ENCODE measurements at regions not wholly inside any gene's neighbourhood (a gene's known extent, or its start where the extent isn't known, plus 50 kb on each side); places are given as distances from the start of the nearest gene placed in this dataset.

GRCh38 chr3:118262800-118263402, 771.7 kb downstream of the IGSF11 start:
- Mint-ChIP-seq H3K4me1 (ENCODE audit: low read depth in 2 of 2) (no peaks in the 10 kb centered on the region), H3K27me3 (no peaks in the 10 kb centered on the region), H3K27ac (no peak overlapping the region), H3K9me3 (peaks cover 20% of the 10 kb centered on the region), H3K36me3 (peaks cover 6% of the 10 kb centered on the region), H3K4me3 (no peak overlapping the region)
- DNase-seq (ENCODE audit: low spot score): no peak
- no peak for ATAC-seq

DNA sequence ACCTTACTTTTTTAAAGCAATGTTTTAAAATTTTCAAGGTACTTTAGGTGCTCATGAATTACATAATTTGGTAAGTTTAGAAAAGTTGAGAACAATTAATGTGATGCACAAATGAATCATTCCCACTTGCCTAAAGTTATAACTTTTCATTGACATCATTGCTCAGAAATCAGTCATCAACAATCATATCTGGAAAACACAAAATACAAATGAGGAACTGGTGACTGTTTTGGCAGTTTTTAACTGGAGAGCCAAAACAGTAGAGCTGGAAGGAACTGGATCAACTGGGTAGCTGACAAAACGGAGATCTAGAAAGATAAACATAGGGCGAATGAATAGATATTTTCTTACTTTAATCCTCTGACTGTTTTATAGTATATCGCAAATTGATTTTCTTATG, 767.1 kb downstream of the IGSF11 start:
- Mint-ChIP-seq H3K27me3 (no peaks in the 10 kb centered on the region), H3K27ac (no peak overlapping the region), H3K4me1 (ENCODE audit: low read depth in 2 of 2) (no peaks in the 10 kb centered on the region), H3K4me3 (no peak overlapping the region), H3K9me3 (peaks cover 19% of the 10 kb centered on the region), H3K36me3 (peaks cover 5% of the 10 kb centered on the region)
- ATAC-seq: no peak
- no peak for DNase-seq (ENCODE audit: low spot score)

GRCh38 chr3:118269537-118270125, 765.0 kb downstream of the IGSF11 start:
- H3K27ac Mint-ChIP-seq: no peak overlapping the region
- H3K36me3 Mint-ChIP-seq: peaks cover 5% of the 10 kb centered on the region
- H3K4me1 Mint-ChIP-seq (ENCODE audit: low read depth in 2 of 2): no peaks in the 10 kb centered on the region
- H3K4me3 Mint-ChIP-seq: no peak overlapping the region
- H3K9me3 Mint-ChIP-seq: peaks cover 17% of the 10 kb centered on the region
- H3K27me3 Mint-ChIP-seq: no peaks in the 10 kb centered on the region
- DNase-seq (ENCODE audit: low spot score): no peak
- no peak for ATAC-seq

DNA sequence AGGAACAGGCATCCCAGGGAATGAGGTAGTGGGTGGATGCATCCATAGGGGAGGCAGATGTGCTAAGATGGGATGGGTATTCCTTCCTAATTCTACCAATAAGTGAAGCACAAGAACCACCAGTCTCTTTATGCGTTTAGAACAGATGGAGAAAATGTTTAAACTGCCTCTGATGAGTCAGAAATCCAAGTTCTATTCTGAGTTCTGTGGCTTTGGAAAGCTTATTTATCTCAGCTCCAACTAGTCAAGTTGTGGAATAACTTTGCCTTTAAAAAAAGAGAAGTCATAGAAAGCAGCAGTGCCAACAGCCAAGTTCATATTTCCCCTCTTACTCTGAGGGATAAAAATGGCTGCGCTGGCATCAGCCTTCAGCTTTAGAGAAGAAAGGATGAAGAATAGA, 761.7 kb downstream of the IGSF11 start:
- H3K4me3 Mint-ChIP-seq: no peak overlapping the region

GRCh38 chr3:118277814-118278213, 756.8 kb downstream of the IGSF11 start:
- Mint-ChIP-seq H3K9me3 (peaks cover 43% of the 10 kb centered on the region), H3K27me3 (no peaks in the 10 kb centered on the region), H3K4me1 (ENCODE audit: low read depth in 2 of 2) (no peaks in the 10 kb centered on the region), H3K4me3 (no peak overlapping the region), H3K27ac (no peak overlapping the region), H3K36me3 (no peaks in the 10 kb centered on the region)
- ATAC-seq (no peak), DNase-seq (ENCODE audit: low spot score) (no peak)

More for the DNA sequence above, 761.7 kb downstream of the IGSF11 start:
- DNase-seq (ENCODE audit: low spot score): no peak
- Mint-ChIP-seq H3K27me3 (no peaks in the 10 kb centered on the region), H3K9me3 (peaks cover 22% of the 10 kb centered on the region), H3K36me3 (peaks cover 5% of the 10 kb centered on the region), H3K4me1 (ENCODE audit: low read depth in 2 of 2) (no peaks in the 10 kb centered on the region), H3K27ac (no peak overlapping the region)
- ATAC-seq: no peak

DNA sequence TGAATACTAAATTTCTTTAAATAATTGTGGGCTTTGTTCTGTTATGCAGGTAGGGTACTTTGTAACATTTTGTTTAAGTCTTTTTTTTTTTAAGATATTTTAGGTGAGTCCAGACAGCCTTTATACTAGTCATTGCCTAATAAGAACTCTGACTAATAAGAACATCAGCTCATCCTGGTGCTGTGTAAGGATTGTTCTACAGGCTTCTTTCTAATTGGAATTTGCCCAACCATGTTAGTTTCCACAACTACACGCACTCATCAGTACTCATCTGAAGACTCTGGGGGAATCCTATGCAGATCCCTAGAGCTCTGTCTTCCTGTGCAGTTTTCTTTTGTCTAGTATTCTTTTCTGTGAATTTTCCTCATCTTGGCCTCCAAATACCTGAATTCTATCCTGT, 741.8 kb downstream of the IGSF11 start:
- H3K9me3 Mint-ChIP-seq: peaks cover 14% of the 10 kb centered on the region
- H3K27ac Mint-ChIP-seq: no peak overlapping the region
- no peak overlapping the region for H3K4me3 Mint-ChIP-seq
- no peaks in the 10 kb centered on the region for H3K4me1 Mint-ChIP-seq (ENCODE audit: low read depth in 2 of 2)
- DNase-seq (ENCODE audit: low spot score): no peak
- no peak for ATAC-seq
- no peaks in the 10 kb centered on the region for H3K27me3 Mint-ChIP-seq
- H3K36me3 Mint-ChIP-seq: no peaks in the 10 kb centered on the region

DNA sequence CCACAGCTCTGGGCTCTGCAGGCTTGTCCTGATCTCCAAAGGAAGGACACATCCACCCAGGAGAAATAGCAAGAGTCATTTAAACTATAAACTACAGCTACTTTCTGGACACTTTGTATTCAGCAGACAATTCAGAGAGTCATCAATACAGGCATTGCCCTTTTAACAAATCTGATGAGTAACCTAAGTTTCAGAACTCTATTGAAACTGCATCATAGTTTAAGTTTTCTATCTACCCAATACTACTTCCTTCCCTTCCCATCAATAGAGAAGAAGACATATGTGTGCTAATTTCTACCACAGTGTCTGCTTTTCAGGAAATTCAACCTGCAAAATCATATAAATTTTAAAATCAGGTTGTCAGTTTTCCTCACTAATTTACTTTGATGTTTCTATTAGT, 736.5 kb downstream of the IGSF11 start:
- Mint-ChIP-seq H3K9me3 (peaks cover 5% of the 10 kb centered on the region), H3K36me3 (no peaks in the 10 kb centered on the region), H3K27ac (no peak overlapping the region), H3K4me1 (ENCODE audit: low read depth in 2 of 2) (no peaks in the 10 kb centered on the region), H3K27me3 (no peaks in the 10 kb centered on the region), H3K4me3 (no peak overlapping the region)
- ATAC-seq: no peak
- DNase-seq (ENCODE audit: low spot score): no peak

DNA sequence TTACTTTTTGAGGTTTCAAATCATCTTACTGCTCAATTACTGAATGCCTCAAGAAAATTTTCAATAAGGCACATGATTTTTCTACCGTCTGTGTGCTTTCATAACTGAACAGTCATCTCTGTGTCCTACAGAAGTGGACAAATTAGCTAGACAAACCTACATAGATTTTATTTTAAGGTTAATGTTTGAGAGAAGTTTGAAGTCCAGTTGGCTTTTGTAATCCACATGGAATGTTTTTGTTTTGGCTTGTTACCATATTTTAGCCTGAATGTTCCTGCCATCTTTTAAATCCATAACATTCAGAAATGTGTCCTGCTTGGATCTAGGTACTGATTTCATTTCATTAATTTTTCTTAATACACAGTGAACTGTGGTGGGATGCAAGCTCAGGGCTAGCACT, 730.1 kb downstream of the IGSF11 start:
- peaks cover 14% of the 10 kb centered on the region for H3K9me3 Mint-ChIP-seq
- no peak overlapping the region for H3K27ac Mint-ChIP-seq
- H3K27me3 Mint-ChIP-seq: no peaks in the 10 kb centered on the region
- no peaks in the 10 kb centered on the region for H3K4me1 Mint-ChIP-seq (ENCODE audit: low read depth in 2 of 2)
- ATAC-seq (no peak), DNase-seq (ENCODE audit: low spot score) (no peak)
- H3K36me3 Mint-ChIP-seq: no peaks in the 10 kb centered on the region
- no peak overlapping the region for H3K4me3 Mint-ChIP-seq

DNA sequence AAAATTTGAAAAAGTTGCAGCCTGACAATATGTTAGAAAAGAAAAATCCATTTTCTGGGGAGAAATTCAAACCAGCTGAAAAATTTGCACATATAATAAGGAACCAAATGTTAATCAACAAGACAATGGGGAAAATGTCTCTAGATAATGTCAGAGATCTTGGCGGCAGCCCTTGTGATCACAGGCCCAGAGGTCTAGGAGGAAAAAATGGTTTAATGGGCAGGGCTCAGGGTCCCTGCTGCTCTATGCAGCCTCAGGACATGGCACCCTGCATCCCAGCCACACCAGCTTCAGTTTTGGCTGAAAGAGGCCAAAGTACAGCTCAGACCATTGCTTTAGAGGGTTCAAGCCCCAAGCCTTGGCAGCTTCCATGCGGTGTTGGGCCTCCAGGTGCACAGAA, 701.9 kb downstream of the IGSF11 start:
- Mint-ChIP-seq H3K9me3 (peaks cover 23% of the 10 kb centered on the region), H3K4me1 (ENCODE audit: low read depth in 2 of 2) (no peaks in the 10 kb centered on the region), H3K27me3 (no peaks in the 10 kb centered on the region), H3K27ac (no peak overlapping the region), H3K36me3 (peaks cover 9% of the 10 kb centered on the region), H3K4me3 (no peak overlapping the region)
- DNase-seq (ENCODE audit: low spot score) (no peak), ATAC-seq (no peak)

- Mint-ChIP-seq H3K9me3 (peaks cover 15% of the 10 kb centered on the region), H3K27me3 (no peaks in the 10 kb centered on the region), H3K4me3 (no peak overlapping the region), H3K27ac (no peak overlapping the region), H3K4me1 (ENCODE audit: low read depth in 2 of 2) (no peaks in the 10 kb centered on the region), H3K36me3 (no peaks in the 10 kb centered on the region)
- ATAC-seq: no peak
- DNase-seq (ENCODE audit: low spot score): no peak
These were observed 697.0 kb downstream of the IGSF11 start for GRCh38 chr3:118337649-118338048.

DNA sequence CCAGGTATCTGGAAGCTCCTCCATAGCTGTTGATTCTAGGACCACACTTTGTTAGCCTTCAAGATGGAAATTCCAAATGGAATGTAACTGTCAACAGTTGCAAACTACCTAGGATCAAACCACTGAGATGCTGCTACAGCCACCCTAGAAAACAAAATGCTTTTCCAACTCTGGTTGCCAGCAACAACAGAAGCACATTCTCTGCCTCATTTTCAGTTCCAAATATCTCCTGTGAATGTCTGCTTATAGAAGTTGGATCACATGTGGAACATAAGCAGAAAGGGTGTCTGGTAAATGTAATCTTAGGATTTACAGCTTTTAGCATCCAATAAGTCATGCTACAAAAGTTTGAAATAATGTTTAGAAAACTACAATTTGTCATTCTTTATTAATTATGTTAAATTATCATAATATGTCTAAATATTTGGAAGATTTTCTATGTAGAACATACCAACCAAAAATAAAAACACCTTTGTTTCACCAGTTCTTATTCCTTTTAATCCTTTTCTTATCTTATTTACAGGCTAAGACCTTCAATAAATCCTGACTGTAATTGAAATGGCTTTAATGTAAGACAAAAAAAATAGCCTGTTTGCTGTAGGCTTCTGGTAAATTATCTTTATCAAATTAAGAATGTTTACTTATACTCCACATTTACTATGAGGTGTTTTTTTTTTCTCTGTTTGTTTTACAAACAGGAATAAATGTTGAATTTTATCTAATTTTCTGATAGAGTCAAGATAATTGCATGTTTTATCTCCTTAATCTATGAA, 687.1 kb downstream of the IGSF11 start:
- H3K27ac Mint-ChIP-seq: no peak overlapping the region
- no peaks in the 10 kb centered on the region for H3K27me3 Mint-ChIP-seq
- ATAC-seq: no peak
- H3K9me3 Mint-ChIP-seq: peaks cover 13% of the 10 kb centered on the region
- no peak overlapping the region for H3K4me3 Mint-ChIP-seq
- no peak for DNase-seq (ENCODE audit: low spot score)
- H3K36me3 Mint-ChIP-seq: peaks cover 4% of the 10 kb centered on the region
- H3K4me1 Mint-ChIP-seq (ENCODE audit: low read depth in 2 of 2): no peaks in the 10 kb centered on the region

- no peaks in the 10 kb centered on the region for H3K4me1 Mint-ChIP-seq (ENCODE audit: low read depth in 2 of 2)
- no peak for DNase-seq (ENCODE audit: low spot score)
- no peak overlapping the region for H3K4me3 Mint-ChIP-seq
- H3K9me3 Mint-ChIP-seq: peaks cover 17% of the 10 kb centered on the region
- no peak for ATAC-seq
- no peaks in the 10 kb centered on the region for H3K27me3 Mint-ChIP-seq
- no peak overlapping the region for H3K27ac Mint-ChIP-seq
- peaks cover 9% of the 10 kb centered on the region for H3K36me3 Mint-ChIP-seq
These were observed 686.5 kb downstream of the IGSF11 start for GRCh38 chr3:118348169-118348557.

- no peak for DNase-seq (ENCODE audit: low spot score)
- Mint-ChIP-seq H3K9me3 (peaks cover 31% of the 10 kb centered on the region), H3K4me3 (no peak overlapping the region), H3K4me1 (ENCODE audit: low read depth in 2 of 2) (no peaks in the 10 kb centered on the region), H3K27ac (no peak overlapping the region), H3K36me3 (peaks cover 25% of the 10 kb centered on the region), H3K27me3 (no peaks in the 10 kb centered on the region)
- no peak for ATAC-seq
These were observed 680.1 kb downstream of the IGSF11 start for GRCh38 chr3:118354556-118354955.

GRCh38 chr3:118369892-118370491, 664.7 kb downstream of the IGSF11 start:
- DNase-seq (ENCODE audit: low spot score): no peak
- Mint-ChIP-seq H3K36me3 (peaks cover 5% of the 10 kb centered on the region), H3K4me3 (no peak overlapping the region), H3K27ac (no peak overlapping the region), H3K27me3 (no peaks in the 10 kb centered on the region), H3K4me1 (ENCODE audit: low read depth in 2 of 2) (no peaks in the 10 kb centered on the region), H3K9me3 (peaks cover 16% of the 10 kb centered on the region)
- no peak for ATAC-seq
